ENCODE measurements at regions not wholly inside any gene's neighbourhood (a gene's known extent, or its start where the extent isn't known, plus 50 kb on each side); places are given as distances from the start of the nearest gene placed in this dataset.

- intact Hi-C loops (cut with DNase I): no loop called here
- DNase-seq (ENCODE audit: low spot score): no peak
These were observed 480.1 kb upstream of the SLC10A2 start for GRCh38 chr13:103546271-103546670.

DNA sequence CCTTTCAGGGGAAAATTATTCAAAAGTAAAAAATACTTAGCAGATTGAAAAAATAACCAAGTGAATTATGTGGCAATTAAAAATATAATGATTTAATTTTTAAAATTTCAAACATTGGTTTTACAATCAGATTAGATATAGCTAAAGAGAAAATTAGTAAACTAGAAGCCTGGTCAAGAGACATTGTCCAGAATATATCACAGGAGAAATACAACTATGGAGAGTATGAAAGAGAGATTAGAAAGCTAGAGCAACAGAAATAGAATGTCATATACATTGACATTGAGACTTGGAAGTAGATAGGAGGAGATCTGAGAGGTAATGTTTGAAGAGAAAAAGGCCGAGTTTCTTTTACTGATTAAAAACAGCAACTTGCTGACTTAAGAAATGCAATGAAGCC lies 476.4 kb upstream of the SLC10A2 start:
- DNase-seq (ENCODE audit: low spot score): no peak
- intact Hi-C loops (cut with DNase I): no loop called here

- no peak for DNase-seq (ENCODE audit: low spot score)
- intact Hi-C loops (cut with DNase I): no loop called here
These were observed 474.2 kb upstream of the SLC10A2 start for GRCh38 chr13:103540382-103540765.

DNA sequence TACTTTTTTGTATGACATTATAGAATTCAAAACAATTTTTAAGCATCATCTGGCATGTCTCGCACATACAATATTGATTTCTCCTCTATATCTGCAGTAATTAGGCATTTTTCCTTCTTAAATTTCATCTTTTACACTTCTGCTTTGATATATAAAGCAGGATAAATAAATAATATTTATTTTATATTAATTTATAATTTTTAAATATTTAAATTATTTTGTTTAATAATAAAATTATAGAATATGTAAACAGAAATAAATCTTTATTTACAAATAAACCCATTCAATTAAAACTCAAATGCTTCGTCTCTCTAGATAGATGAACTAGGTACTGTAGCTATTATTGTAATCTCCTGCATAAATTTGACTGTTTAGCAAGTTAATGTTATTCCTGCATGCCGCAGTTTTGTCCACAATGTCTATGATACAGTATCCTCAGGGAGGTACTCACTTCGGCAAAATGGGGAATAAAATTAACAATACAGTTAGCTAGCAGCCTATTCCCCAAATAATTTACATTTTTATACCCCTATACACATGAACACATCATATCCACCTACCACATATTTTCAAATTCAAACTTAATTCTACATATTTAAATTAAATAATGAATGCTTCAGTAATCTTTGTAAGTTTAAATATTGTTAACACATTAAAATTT lies 473.6 kb upstream of the SLC10A2 start:
- intact Hi-C loops (cut with DNase I): no loop called here
- DNase-seq (ENCODE audit: low spot score): no peak

- no peak for DNase-seq (ENCODE audit: low spot score)
- intact Hi-C loops (cut with DNase I): no loop called here
These were observed 473.0 kb upstream of the SLC10A2 start for GRCh38 chr13:103539265-103539664.

DNA sequence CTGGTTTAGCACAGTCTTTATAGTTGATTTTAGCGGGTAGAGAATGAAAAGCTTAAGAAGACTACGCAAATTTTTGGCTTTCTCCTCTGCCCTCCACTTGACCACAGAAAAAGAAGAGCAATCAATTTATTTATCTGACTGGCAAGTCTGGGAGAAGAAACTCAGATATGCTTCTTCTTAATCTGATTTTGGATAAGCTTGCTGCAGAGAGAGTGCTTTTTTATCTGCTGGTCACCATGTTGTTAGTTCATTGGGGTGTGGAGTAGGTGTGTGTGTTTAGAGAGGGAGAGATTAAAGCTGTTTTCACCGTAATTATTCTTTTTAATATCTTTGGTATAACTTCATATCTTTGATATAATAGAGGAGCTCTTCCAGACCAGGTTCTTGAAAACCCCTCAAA lies 471.4 kb upstream of the SLC10A2 start:
- no peak for DNase-seq (ENCODE audit: low spot score)
- intact Hi-C loops (cut with DNase I): no loop called here

- no peak for DNase-seq (ENCODE audit: low spot score)
- intact Hi-C loops (cut with DNase I): no loop called here
These were observed 465.1 kb upstream of the SLC10A2 start for GRCh38 chr13:103531278-103531677.

DNA sequence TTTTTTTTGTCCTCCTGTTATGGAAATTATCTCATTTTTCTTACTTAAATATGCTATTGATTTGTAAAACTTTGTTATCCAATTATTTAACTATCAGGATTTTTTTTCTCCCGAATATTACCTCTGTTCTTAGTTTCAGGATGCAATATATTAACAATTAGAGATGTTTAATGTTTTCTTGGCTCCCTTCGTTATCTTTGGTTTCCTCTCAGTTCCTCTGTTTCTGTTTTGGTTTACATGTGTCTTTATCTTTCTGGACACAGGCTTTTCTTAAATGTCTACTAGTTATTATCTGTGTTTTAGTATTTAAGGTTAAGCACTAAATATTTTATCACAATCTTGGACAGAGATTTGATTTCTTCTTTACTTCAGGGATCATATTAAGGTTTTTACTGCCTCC lies 462.2 kb upstream of the SLC10A2 start:
- DNase-seq (ENCODE audit: low spot score): no peak
- intact Hi-C loops (cut with DNase I): no loop called here

GRCh38 chr13:103525530-103525929 lies 459.3 kb upstream of the SLC10A2 start:
- intact Hi-C loops (cut with DNase I): no loop called here
- DNase-seq (ENCODE audit: low spot score): no peak

DNA sequence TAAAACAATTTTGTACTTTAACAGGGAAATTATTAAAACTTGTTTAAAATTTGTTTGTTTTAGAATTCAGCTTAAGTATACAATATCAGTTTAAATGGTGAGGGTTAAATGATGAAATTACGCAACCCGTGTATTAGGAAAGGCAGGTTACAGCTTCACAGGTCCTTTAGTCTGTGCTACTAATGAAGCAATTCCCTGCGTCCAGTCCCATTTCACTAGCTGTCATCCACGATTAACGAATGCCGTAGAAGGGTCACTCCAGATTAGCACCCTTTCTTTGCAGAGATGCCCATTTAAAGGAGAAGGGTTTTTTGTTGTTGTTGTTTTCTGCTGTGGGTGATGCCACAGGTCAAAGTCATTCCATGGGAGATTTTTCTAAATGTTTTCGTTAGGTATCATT lies 457.6 kb upstream of the SLC10A2 start:
- DNase-seq (ENCODE audit: low spot score): no peak
- intact Hi-C loops (cut with DNase I): no loop called here

GRCh38 chr13:103521532-103521931 lies 455.3 kb upstream of the SLC10A2 start:
- intact Hi-C loops (cut with DNase I): no loop called here
- DNase-seq (ENCODE audit: low spot score): no peak

DNA sequence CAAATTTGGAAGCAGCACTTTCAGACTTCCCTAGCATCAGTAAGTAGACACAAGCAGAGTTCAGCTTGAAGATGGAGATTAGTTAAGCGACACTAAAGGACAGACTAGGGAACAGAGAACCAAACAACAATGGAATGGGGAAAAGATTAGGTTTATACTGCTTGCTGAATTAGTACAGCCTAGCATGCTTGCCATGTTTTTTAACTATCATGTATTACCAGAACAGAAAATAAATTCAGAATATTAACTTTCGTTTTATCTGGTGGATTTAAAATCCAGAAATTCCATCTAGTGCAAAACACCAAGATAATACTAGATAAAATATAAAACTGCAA lies 451.5 kb upstream of the SLC10A2 start:
- DNase-seq (ENCODE audit: low spot score): no peak
- intact Hi-C loops (cut with DNase I): no loop called here

DNA sequence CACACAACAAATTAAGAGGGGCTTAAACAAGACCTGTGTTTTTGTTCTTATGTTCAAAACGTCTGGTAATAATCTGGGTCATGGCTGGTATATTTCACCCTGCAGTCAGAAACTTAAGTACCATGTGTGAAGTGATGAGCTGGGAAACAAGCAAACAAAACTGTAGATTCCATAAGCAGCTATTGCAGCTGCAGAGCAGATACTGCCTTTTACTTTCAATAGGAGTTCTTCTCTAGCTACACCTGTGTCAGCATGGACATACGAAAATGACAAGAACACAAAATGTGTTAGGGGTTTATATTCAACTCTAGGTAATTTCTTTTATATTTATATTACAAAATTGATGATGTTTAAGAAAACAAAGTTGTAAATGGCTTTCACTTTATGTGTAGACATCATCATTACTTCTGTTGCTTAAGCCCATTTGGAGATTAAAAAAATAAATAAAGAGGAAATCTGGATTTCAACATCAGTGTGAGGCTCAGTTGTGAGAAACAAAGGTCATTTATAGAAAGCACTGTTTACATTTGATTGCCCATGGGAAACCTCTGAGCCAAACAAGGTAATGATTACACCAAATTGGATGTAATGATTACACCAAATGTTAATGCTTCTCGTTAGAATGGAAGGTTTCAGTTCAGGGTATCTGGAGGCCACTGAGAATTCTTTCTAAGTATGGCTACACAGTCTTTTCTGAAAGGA lies 451.0 kb upstream of the SLC10A2 start:
- intact Hi-C loops (cut with DNase I): no loop called here
- DNase-seq (ENCODE audit: low spot score): no peak

DNA sequence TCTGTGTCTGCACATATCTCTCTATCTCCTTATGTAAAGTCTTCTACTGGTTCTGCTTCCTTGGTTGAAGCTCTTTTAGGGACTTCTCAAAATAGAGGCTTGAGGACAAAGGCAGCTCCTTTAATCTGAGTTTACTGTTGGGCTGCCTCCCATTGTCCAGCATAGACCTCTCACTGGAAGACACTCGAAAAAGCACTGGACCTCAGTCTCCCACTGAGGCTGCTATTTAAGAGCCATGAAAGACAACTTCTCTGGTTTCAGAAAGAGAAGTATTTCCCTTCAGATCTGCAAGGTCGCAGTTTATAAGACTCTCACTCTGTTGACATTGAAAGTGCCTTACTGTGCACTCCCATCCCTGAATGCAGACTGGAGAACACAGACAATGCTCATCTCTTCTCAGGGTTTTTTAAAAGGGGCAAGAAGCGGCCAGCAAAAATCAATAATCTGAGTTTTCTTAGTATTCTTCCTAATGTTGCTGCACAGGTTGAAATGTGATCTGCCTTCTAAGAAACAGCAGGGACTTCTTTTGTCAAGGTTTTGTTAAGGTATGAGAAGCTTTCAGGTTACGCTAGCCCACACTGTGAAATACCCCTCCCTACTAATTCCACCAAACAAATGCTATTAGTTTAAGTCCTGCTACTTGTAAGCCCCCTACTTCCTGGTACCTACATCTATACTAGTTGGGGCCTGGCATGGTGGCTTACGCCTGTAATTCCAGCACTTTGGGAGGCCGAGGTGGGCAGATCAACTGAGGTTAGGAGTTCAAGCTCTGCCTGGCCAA lies 450.0 kb upstream of the SLC10A2 start:
- intact Hi-C loops (cut with DNase I): no loop called here
- DNase-seq (ENCODE audit: low spot score): no peak

- no peak for DNase-seq (ENCODE audit: low spot score)
- intact Hi-C loops (cut with DNase I): no loop called here
These were observed 449.2 kb upstream of the SLC10A2 start for GRCh38 chr13:103515410-103515809.

GRCh38 chr13:103514619-103515018 lies 448.4 kb upstream of the SLC10A2 start:
- DNase-seq (ENCODE audit: low spot score): no peak
- intact Hi-C loops (cut with DNase I): no loop called here

DNA sequence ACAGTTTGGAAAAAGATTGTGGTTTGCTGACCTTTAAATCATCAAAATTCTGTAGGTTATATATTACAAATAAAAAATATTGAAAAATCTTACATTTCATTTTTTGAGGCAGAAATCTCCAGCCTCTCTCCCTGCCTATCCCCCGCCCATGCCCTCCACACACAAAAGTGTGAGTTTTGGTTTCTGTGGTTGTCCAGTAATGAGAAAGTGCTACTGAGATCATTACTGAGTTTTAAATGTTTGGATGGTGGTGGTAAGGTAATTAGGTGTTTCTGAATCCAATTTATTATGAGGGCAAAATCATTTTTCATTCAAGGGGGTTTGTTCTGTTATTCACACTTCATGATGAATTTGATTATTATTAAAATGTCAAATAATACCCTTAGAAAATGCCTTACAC lies 448.0 kb upstream of the SLC10A2 start:
- no peak for DNase-seq (ENCODE audit: low spot score)
- intact Hi-C loops (cut with DNase I): no loop called here

- intact Hi-C loops (cut with DNase I): no loop called here
- no peak for DNase-seq (ENCODE audit: low spot score)
These were observed 443.9 kb upstream of the SLC10A2 start for GRCh38 chr13:103510007-103510535.

GRCh38 chr13:103497404-103497803 lies 431.2 kb upstream of the SLC10A2 start:
- intact Hi-C loops (cut with DNase I): no loop called here
- no peak for DNase-seq (ENCODE audit: low spot score)

- no peak for DNase-seq (ENCODE audit: low spot score)
- intact Hi-C loops (cut with DNase I): no loop called here
These were observed 421.6 kb upstream of the SLC10A2 start for GRCh38 chr13:103487841-103488240.

- intact Hi-C loops (cut with DNase I): no loop called here
- no peak for DNase-seq (ENCODE audit: low spot score)
These were observed 406.9 kb upstream of the SLC10A2 start for GRCh38 chr13:103473081-103473480.

Data from posterior vena cava (tissue), 2 donors.